Activated naive CD4-positive, alpha-beta T cell (primary cell): ENCODE measurements at regions not wholly inside any gene's neighbourhood (a gene's known extent, or its start where the extent isn't known, plus 50 kb on each side); places are given as distances from the start of the nearest gene placed in this dataset.
"Not testable (repeated sequence)": the region's sequence is repeated elsewhere in the genome, so short reads cannot be mapped to it uniquely, and the experiment has no call there.

Source experiments
- DNase-seq, 4 experiments: peaks; one replicate each; lab custom pipeline; 2025; lab: John Stamatoyannopoulos, UW

DNA sequence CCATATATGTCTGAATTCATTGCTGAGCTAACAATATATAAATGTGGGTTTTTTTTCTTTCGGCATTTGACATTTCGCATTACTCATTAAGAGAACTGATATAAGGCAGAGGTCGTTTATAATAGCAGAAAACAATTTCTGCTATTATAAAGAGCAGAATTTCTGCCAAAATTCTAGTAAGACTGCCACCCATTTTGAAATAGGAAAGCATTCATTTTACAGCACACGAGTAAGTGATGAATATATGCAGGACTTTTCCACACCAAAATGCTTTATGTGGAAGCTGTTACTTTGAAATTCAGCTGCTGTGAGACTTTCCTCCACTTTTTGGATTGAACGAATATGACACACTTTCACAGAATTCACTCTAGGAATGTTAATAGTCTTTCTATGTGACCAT is 610.9 kb upstream of the MAN1A1 start:
- no peak for DNase-seq

- no peak for DNase-seq
Observed at GRCh38 chr6:119960036-119960435, 610.5 kb upstream of the MAN1A1 start.

GRCh38 chr6:119957195-119957594 is 607.6 kb upstream of the MAN1A1 start:
- DNase-seq = no peak

GRCh38 chr6:119952696-119953095 is 603.1 kb upstream of the MAN1A1 start:
- DNase-seq = no peak

DNA sequence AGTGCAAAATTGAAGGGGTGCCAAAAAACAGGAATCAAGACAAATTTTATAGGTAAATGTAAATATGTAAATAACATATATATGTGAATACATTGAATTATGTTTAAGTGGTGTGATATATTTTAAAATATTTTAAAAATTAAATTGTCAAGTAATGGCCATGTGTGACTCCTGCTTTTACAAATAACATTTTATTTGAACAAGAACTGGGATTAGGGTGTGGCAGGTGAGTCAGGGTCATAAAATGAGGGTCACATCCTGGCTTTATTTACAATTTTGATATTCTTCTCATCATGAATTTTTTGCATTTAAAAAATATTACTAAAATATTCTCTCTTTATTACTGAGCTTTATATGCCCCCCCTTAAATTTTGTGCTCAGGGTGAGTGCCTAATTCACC is 601.1 kb upstream of the MAN1A1 start:
- DNase-seq = no peak

GRCh38 chr6:119942078-119942752 is 592.7 kb upstream of the MAN1A1 start:
- DNase-seq = no peak

DNA sequence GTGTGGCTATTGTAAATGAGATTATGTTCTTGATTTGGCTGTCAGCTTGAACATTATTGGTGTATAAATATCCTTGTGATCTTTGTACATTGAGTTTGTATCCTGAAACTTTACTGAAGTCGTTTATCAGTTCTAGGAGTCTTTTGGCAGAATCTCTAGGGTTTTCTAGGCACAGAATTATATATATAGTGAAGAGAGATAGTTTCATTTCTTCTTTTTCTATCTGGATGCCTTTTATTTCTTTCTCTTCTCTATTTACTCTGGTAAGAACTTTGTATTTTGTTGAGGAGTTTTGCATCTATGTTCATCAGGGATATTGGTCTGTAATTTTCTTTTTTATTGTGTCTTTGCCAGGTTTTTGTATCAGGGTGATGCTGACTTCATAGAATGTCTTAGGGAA is 589.2 kb upstream of the MAN1A1 start:
- DNase-seq = no peak

DNA sequence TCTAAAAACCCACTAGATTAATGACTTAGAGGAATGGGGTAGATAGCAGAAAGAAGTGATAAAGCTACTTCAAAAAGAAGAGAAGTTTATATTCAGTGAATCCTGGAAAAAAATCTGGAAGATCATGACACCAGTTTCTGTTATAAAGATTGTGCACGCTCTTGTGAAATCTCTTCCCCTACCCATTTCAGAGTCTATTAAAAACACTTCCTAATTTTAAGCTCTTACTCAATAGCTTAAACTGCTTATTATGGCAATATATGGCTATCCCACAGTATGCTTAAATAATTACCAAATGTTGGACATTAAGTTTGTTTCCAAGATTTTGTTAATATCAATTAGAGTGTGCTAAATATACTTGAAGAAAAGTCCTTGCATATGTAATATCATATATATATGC is 585.3 kb upstream of the MAN1A1 start:
- DNase-seq = no peak

DNA sequence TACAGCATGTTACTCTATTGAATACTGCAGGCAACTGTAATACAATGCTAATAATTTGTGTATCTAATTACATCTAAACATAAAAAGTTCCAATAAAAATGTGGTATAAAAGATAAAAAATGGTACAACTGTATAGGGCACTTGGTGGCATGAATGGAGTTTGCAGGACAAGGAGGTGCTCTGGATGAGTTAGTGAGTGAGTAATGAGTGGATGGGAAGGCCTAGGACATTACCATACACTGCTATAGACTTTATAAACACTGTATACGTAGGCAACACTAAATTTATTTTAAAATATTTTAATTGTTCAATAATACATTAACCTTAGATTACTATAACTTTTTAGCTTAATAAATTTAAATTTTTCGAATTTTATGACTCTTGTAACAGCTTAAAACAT is 579.6 kb upstream of the MAN1A1 start:
- no peak for DNase-seq

DNA sequence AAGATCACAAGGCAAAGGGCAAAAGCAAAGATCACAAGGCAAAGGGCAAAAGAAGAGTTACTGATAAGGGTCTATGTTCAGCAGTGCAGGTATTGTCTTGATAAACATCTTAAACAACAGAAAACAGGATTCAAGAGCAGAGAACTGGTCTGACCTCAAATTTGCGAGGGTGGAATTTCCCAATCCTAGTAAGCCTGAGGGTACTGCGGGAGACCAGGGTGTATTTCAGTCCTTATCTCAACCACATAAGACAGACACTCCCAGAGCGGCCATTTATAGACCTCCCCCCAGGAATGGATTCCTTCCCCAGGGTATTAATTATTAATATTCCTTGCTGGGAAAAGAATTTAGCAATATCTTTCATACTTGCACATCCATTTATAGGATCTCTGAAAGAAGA is 575.3 kb upstream of the MAN1A1 start:
- not testable (repeated sequence) for DNase-seq

DNA sequence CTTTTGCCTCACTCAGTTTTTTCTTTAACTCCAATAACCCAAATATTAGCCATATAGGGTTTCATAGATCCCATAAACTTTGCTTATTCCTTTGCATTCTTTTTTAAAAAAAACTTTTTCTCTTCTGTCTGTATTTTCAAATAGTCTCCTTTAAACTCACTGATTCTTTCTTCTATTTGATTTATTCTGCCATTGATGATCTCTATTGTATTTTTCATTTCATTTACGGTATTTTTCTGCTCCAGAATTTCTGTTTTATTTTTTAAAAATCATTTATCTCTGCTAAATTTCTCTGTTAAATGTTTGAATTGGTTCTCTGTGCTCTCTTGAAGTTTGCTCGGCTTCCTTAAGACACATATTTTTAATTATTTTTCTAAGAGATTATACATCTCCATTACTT is 573.3 kb upstream of the MAN1A1 start:
- DNase-seq = no peak

DNA sequence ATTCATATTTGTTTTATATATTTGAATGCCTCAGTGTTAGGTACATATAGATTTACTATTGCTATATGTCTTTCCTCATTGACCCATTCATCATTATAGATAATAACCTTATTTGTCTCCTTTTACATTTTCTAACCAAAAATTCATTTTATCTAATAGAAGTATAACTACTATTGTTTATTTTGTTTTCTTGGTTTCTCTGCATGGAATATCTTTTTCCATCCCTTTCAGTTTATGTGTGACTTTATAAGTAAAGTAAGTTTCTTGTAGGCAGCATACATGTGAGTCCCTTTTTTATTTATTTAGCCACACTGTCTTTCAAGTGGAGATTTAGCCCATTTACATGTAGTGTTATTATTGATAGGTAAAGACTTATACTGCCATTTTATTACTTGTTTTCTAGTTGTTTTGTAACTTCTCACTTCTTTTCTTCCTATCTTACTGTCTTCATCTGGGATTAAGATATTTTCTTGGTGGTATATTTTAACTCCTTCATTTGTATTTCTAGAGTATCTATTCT is 572.0 kb upstream of the MAN1A1 start:
- DNase-seq = no peak

DNA sequence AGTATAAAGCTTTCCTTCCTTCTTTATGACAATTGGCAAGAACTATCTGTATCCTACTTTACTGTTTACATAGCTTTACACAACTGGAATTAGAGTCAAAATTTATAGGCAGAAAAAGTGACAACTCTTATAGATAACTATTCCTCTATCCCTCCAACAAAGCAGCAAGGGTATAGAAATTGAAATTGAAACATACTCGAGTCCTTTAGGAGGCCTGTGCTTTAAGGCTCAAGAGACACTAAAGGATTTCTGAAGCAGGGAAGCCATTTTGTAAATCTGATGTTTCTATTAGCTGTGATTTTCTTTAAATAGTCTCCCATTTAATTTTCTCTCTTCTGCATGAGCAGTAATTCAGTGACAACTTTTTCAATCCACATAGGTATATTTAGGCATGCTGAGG is 567.6 kb upstream of the MAN1A1 start:
- no peak for DNase-seq

GRCh38 chr6:119915971-119916370 is 566.4 kb upstream of the MAN1A1 start:
- no peak for DNase-seq

DNA sequence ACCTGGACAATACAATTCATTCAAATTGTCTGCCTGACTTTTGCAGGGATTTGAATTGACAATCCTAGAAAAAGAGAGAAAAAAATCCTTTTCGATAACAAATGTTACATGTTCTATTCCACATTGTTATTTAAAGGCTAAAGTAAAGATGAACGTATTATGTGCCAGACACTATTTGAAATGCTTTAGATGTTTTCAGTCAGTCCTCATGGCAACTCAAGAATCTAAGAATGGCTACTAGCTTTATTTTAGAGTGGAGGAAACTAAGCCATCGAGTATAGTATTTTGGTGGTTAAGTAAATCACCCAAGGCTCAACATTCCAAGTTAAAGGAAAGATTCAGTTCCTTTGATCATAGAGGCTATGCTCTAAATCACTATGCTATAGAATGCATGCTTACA is 558.6 kb upstream of the MAN1A1 start:
- DNase-seq = no peak

GRCh38 chr6:119902681-119903080 is 553.1 kb upstream of the MAN1A1 start:
- DNase-seq = no peak

- no peak for DNase-seq
Observed at GRCh38 chr6:119896806-119897205, 547.2 kb upstream of the MAN1A1 start.

DNA sequence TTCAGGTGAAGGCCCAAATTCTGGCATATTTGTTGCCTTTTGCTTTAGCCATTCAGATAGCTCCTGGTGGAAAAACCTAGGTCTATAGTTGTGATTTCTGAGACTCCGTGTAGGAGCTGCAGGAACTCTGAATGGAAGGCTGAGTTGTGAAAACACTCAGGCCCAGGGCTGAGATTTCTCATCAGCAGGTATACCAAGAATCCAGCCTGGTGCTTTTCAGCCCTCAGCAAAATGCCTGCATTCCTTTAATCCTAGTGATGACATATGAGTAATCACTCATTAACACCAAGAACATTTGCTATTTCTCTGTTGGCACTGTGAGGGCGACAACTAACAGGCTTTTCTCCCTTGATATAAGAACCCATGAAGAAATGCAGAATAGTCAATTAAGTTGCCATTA is 546.1 kb upstream of the MAN1A1 start:
- DNase-seq = no peak

DNA sequence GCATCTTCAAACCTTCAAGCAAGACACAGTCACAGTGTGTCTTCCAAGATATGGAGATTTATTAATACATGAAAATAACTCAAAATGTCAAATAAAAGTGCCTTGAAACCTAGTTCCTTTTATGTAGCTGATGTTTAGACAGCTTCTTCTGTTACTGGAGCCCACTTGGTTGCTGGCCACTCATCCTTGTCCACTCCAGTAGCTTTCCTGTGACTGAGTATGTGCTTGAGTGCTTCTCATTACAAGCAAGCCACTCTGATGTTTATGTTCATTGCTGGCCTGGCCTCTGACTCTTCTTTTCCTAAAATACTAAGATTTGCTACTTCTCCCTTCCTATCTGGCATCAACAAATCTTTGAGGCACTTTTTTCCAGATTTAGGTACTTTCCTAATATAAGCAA is 545.2 kb upstream of the MAN1A1 start:
- DNase-seq = no peak

DNA sequence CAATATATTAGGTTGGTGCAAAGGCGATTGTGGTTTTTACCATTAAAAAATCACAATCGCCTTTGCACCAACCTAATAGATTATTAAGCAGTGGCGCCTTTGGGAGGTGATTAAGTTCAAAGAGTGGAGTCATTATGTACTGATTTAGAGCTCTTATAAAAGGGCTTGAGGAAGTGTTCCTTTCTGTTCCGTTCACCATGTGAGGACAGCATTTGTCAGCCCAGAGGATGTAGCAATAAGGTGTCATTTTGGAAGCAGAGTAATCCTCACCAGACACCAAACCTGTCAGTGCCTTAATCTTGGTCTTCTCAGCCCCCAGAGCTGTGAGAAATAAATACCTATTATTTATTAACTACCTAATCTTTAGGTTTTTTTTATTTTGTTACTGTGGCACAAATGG is 542.1 kb upstream of the MAN1A1 start:
- DNase-seq = no peak

- DNase-seq = no peak
Observed at GRCh38 chr6:119891206-119891605, 541.6 kb upstream of the MAN1A1 start.

GRCh38 chr6:119890470-119890869 is 540.9 kb upstream of the MAN1A1 start:
- no peak for DNase-seq

DNA sequence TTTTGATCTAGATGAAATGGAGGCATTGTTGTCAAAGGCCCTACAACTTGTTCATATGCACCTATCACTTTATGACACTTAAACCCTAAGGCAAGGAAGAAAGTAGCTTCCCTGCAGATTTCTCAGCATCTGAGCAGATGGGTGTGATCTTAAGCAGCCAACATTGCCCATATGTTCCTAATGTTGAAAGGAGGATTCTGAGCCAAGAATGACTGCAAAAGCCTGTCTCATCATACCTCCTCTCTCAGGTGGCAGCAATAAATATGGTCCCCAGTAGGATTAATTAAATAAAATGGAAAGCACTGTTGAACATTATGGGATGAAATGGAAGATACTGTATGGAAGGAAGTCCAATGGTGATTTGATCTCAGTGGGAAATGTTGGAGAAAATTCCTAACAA is 538.1 kb upstream of the MAN1A1 start:
- no peak for DNase-seq

- no peak for DNase-seq
Observed at GRCh38 chr6:119881416-119881815, 531.9 kb upstream of the MAN1A1 start.
